Hepatic stellate cell (primary cell): ENCODE measurements at regions not wholly inside any gene's neighbourhood (a gene's known extent, or its start where the extent isn't known, plus 50 kb on each side); places are given as distances from the start of the nearest gene placed in this dataset.

Source experiments
- DNase-seq: peaks from one replicate; pipeline ENCODE4 v3.0.0; 2011; ENCODE audit warnings: low spot score

DNA sequence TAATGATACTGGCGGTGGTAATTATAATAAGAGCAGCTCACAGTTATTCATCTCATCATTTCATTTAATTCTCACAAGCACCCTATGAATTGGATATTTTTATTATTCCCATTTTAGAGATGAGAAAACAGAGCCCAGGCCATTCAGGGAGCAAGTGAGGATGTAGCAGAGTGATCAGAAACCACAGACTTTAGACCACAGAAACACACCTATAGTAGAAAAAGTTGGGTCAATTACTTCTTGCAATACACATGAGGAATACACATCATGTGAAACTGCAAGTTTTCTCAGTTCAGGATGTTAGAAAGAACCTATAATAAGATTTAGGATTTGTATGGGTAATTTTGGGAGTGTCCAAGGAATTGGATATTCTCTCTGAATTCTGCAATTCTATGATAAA, 278.0 kb downstream of the ADRA2A start:
- no peak for DNase-seq

DNA sequence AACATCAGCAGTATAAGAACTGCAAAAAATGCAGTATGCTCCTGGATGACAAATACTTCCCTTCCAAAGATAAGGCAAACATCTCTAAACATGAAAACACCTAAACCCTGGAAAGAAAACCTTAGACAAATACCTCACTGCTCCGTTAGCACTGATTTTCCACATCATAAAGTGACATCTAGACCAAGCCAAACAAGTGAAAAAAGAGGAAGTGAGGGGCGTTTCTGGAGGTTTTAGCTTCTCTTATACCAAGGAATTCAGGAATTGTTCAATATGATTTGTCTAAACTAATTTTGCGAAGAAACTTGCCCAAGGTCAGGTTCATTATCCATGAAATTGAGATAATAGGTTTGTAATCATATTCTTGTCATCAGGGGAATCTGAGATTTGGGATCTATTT, 279.7 kb downstream of the ADRA2A start:
- no peak for DNase-seq

DNA sequence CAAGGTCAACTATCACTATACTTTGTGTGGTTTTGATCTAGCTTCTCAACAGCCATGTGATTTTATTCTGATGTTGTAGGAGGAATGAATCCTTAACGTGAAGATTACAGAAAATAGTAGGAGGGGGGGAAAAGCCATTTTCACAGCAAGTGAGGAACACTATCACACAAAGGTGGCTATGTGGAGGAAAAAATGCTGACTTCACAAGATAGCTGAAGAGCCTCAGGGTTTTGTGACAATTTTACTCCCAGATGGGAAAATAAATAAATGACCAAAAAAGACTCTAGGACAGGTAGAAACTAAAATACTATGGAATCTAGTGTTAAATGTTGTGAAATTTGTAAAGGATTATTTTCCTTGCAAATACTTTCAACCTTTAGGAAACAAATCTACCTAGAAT, 281.0 kb downstream of the ADRA2A start:
- DNase-seq = no peak

DNA sequence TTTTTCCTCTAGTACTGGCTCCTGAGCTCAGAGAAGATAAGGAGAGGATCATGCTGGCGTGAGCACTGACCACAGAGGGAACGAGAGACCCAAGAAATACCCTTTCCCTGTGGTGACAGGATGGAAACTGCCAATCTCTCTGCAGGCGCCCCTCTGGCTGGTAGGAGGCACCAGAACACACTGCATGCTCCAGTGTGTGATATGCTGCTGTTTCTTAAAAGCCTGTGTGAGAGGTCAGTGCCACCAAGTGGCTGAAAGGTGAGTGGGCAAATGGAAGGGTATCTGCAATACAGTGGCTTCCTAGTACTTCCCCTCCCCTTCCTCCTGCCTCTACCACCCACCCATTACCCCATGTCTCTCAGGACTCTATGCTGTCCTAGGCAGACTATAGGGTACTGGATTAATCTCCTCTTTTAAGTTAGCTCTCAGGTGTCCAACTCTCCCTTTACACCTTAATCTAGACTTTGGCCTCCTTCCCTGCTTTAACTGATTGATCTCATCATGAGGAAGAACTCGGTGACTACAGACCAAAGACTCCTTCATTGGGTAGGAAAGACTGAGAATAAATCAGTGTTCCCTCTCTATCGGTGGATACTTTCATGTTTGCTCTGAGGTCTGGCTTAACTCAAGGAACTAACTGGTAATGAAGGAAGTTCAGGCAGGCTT, 283.6 kb downstream of the ADRA2A start:
- no peak for DNase-seq

DNA sequence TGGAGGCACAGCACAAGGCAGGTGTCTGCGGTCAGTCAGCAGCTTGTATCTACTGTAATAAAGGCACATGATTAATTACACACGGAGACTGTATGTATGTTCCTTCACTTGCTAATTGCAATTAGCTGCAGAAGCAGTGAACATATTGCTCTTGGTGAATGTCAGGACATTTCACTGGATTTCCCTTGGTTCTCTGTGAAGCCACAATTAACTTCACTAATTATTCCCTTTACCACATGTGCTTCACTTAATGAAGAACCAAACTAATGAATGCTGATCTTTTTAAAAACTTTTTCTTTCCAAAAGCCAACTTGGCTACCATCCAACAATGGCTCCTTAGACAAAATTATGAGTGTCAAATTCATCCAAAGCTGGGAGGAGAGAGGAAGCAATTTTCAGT, 290.7 kb downstream of the ADRA2A start:
- no peak for DNase-seq

DNA sequence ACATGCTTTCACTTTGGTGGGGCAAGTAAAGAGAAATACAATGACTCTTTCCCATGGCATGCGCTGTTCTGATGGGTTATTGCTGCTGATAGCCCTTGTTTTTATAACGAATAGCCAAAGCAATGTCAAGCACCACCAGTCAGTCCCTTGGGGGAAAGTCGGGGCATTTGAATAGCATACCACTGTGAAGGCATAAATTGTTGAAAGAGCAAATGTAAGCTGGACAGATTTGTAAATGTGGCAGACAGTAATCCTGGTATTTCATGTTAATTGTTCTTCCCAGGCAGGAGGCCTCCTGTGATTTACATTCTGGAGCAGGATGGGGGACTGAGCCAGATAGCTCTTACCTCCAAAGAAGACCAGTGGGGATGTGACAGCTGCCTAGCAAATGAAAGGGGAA, 293.3 kb downstream of the ADRA2A start:
- DNase-seq = no peak

DNA sequence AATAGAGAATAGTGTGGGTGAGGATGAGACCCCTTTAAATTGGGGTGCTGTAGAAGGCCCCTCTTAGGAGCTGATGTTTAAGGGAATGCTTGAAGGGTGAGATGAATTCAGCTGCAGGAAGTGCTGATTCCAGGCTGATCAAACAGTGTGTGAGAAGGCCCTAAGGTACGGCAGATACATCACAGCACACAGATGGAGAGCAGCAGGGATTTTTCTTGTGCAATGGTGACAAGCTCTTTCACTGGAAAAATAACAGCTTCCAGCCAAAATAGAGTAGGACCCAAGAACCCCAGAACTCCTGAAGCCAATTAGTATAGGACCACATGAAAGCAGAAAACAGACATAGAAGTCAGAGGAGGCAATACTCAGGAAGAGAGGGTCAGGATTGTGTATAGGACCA, 296.9 kb downstream of the ADRA2A start:
- no peak for DNase-seq

DNA sequence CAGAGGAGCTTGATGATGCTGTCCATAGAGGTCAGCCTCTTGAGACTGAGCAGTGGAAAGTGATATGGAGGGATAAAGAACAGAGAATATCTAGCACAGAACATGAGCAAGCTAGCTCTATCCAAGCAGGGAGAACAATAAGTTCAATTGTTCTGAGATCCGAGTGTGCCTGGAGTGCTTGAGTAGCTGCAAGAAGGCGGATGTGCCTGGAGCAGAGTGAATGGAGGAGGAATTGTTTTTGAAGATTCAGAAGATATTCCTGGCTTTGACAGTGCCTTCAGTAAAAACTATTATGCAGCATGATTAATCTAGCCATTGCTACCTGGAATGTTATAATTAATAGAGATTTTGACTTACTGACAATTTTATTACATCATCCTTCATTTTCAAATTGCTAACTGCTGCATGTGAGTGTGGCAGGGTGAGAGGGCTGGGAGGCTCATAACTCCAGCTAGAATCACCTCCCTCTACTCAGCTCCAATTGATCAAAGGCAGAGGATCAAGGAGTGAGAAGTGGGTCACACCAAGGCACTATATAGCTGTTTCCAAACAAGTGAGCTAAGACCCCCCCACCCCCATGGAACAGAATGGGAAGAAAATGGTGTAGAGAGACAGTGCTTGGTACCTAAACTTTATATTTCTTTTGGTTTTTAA, 302.8 kb downstream of the ADRA2A start:
- DNase-seq = no peak

DNA sequence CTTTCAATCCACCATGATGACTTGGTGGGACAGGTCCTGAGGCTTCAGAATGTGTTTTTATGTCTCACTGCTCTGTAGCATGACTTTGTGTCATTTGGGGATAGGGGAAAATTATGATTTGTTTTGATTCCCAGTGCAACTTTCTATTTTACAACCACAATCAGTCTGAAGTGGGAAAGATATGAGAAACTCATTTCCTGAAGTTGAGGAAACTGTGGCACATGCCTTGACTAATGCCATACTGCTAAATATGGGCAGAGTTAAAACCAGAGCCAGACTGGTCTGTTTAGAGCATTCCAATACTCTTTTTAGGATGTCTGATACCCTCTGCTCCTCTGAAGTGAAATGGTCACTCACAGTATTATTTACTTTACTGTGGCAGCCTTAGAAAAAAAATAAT, 307.7 kb downstream of the ADRA2A start:
- DNase-seq = no peak

DNA sequence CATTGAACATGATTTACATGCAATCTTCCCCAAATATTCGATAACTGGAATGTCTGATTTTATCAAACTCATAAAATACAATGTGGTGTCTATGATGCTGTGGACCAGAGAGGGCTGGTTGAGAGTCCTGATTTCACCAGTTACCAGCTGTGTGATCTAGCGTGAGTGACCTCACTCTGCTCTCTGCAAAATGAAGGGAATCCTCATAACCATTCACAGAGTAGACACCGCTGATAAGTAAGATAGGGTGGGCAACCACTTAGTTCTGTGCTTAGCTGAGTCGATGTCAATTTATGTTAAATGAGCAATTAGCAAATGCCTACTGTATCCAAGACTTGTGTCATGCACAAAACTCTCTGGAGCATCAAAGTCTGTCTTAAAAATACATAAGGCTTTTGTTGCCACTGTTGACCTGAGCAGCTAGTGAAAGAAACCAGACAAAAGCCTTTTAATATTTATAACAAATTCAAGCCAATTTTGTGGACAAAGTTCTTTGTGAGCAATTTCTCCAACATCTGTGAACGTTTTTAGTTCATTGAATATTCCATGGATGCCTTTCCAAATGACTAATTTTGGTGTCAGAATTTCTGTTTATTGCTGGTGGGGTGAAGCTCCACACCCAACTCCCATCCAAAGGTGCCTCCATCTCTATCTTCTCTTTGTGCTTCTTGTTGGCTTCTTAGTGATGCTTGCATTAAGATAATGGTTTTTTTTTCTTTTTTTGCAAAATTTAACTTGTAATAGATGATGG, 314.2 kb downstream of the ADRA2A start:
- DNase-seq = no peak

DNA sequence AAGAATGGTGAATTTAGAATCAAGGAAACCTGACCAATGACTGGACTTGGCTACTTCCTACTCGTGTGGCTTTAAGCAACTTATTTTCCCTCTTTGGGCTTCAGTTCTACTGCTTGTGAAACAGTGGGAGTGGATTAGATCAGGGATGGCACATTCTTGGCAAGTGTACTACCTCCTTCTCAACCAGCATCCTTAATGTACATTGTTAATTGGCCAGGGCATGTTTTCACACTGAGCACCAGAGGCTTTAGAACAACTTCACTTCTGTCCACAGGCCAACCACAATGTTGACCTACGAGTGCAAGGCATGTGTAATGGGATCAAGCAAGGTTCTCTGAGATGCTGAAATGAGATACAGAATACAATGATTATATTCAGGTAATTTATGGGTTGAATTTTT, 315.3 kb downstream of the ADRA2A start:
- DNase-seq = no peak

DNA sequence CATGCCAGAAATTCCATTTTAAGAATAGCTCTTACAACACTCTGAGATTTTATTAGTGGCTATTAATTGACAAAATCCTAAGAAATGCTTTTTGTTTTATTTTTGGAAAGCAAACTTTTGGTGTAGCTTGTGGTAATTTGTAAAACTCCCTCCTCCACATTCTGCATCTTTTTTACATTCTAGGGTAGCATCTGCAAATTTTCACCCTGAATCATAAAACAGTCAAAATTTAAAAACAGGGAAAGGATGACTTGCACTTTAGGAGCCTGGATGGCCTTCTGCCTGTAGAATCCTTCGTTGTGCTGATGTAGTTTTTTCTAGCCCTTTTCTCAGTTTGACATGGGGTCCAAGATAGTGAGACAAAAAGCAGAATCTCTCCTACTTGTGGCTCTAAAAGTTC, 316.1 kb downstream of the ADRA2A start:
- DNase-seq = no peak

DNA sequence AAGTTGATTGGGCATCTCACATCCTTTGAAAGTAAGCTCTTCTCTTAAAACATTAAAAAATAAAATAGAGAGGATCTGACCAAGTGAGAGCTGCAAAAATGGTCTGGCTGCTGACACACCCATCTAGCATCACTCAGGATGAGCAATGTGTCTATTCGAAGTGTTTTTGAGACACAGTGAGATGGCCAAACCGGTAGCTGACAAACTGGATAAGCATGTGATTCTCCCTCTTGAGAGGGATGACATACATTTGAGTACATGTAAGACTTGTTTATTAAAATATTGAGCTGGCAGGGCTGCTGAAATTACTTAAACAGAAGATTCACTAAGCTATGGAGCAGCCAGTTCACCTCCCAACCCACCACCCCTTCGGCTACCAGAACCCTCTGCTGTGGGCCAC, 333.9 kb downstream of the ADRA2A start:
- no peak for DNase-seq

DNA sequence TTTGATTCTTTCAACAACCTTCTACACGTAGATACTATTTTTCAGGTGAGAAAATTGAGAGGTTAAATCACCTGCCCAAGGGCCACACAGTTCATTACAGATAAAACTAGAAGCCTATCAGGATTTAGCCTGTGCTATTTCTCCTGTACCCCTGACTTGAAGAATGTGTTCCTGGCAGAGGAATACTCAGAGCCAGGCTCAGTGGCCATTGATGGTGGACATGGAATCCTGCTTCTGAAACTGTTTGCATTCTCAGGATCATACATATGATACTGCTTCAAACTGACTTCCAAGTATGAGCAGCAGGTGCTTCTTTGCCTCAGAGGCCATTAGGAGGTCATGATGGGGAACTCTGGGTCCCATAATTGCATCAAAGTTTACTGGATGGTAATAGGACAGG, 348.6 kb downstream of the ADRA2A start:
- no peak for DNase-seq

DNA sequence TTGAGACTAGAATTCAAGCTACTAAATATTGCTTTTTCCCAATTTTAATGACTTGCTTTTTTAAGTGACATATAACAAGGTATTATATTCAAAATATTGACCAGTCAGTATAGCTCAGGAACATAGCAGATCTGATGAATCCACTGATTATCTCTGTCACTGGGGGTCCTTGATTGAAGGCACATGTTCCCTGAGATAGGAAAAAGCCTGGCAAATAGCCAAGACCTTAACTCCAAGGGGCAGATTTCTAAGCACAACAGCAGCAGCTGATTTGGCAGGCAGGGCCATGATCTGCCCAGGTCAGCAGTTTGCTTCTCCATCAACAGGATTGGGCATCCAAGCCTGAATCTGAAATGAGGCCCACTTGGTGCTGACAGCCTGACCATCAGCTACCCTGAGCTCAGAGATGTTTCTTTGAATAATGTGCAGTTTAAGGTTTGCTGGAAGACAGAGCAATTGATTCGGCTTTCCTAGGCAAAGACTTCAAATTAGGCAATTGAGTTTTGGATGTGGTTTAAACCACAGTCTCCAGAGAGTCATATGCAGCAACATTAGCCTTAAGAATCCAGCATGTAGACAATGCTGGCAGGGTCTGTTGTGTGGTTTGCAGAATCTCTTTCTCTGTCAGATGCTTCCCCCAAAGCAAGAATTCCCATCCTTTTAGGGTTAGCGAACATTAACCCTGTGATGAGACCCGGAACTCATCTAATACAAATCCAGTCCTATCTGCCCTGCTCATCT, 352.6 kb downstream of the ADRA2A start:
- no peak for DNase-seq

DNA sequence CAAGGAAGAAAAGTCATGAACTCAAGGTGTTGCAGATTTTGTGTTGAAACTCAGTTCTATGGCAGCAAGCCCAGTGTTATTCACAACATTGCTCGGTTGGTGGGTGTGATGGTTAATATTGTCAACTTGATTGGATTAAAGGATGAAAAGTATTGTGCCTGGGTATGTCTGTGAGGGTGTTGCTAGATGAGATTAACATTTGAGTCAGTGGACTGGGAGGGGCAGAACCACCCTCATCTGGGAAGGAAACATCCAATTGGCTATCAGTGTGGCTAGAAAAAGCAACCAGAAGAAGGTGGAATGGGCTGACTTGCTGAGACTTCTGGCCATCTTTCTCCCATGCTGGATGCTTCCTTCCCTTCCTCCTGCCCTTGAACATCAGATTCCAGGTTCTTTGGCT, 353.2 kb downstream of the ADRA2A start:
- DNase-seq = no peak

DNA sequence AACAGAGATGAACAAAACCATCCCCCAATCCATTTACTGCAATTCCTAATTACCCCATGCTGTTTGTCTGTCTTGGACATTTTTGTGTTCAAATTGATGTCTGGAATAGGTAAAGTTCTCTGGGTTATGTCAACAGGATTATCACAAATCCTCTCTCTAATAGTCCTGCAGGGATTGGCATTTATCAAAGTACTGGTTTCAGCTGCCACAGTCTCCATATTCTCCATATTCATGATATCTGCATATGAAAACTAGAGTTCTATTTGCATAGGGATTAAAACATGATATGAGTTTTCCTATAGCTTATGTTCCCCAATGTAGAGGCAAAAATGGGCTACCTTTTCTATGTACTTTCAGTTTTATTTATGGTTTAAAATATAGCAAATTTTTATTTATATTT, 355.8 kb downstream of the ADRA2A start:
- no peak for DNase-seq

DNA sequence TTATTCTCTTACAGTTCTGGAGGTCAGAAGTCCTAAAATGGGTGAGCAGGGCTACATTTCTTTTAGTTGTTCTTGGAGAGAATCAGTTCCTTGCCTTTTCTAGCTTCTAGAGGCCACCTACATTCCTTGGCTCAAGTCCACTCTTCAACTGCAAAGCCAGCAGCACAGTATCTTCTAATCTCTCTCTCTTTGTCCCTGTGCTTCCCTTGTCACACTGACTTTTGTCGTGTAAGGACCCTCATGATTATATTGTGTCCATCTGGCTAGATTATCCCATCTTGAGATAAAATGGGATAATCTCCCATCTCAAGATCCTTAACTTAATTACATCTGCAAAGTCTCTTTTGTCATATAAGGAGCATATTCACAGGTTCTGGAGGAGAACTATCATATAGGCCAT, 359.0 kb downstream of the ADRA2A start:
- DNase-seq = no peak

DNA sequence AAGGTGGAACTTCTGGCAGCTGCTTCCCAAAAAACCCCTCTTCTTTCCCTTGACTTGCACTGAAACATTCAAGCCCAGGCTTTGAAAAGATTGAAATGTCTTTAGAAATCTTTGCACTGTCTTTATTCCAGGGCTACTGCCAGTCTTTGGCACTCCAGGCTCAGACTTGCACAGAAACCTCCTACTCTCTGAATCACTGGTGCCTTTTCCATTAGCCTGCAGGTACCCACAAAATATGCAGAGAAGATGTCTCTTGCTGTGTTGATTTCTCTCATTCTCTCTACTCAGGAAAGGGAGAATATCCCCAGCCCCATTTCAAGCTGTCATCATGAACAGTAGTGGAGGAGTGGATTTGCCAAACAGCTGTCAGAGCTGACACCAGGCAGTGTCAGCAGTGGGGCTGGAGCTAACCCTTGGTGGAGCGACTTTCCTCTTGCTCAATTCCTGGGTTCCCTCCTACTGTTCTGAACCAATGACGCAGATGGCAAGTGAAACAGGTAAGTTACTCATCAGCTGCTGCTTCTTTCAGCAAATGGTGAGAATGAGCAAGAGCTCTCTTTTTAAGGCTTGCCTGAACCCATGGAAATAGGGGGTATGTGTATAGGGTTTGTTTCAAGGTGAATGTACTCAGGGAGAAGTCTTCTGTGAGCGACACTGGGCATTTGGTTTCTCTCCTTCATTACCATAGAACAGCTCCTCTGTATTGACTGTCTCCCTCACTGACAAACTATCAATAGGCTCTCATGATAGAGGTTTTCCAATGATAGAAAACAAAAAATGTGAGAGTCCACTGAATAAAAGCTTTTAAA, 362.4 kb downstream of the ADRA2A start:
- no peak for DNase-seq

DNA sequence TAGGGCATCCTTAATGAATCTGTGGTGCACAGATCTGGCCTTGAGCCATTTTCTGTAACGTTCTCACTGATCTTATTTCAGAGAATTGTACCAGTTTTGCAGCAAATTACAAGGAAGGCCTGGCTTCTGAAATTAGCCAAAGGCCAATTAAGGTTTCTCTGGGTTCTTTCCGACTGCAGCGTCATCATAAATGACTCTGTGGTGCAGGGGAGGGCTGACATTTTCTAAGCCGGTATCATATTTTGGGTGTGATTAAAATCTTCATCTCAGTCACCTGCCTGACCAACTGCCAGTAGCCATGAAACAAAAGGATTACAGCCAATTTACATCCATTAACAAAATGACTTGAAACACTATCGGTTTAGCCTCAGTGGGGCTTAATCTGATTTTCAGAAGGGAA, 363.7 kb downstream of the ADRA2A start:
- no peak for DNase-seq

DNA sequence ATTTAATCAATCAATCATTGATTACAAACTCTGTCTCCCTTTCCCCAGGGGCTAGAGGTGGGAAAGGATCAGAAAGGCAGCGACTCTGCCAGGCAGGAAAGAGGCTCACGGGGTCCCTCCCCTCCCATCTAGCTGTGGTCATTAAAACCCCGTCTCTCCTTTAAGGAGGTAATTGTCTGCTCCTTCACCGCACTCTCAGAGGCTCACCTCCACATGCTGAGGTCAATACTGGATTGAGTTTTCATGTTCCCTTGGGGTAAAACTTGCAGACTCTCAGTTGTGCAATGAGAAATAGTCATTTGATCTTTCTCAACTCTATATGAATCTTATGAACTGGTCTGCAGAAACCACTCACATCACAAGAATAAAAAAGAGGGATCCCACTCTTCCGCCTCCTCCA, 368.8 kb downstream of the ADRA2A start:
- DNase-seq = no peak

DNA sequence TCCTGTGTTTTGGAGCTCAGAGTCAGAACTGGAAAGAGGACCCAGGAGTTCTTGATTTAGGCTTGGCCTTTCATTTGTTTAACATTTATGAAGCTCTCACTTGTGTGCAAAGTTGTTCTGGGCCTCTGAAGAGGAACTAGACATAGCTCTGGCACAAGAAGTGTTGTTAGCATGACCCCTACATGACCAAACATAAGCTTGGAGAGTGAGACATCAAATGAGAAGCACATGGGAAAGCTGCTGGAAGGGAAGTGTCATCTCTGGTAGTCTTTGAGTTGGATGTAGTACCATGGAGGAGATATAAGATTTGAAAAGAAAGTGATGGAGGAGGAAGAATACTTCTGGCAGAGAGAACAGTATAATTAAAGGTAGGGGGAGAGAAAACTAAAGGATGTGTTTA, 370.1 kb downstream of the ADRA2A start:
- no peak for DNase-seq
